ENCODE measurements at regions not wholly inside any gene's neighbourhood (a gene's known extent, or its start where the extent isn't known, plus 50 kb on each side); places are given as distances from the start of the nearest gene placed in this dataset.

DNA sequence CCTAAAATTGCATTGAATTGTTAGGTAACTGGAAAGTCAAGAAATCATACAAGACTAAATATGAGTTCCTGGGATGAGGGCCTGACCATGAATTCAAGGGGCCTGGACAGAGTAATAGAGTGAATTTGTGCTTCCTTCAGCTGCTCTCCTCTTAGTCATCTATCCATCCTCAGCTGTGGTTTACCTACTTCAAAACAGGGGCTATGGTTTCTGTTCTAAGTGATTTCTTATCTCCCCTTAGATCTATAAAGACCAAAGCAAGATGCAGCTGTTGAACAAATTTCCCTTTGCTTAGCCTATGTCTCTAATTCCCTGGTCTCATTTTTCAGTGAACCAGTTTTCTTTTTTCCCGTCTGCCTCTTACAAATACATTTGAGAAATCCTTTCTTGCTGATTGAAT is 428.5 kb downstream of the FAM181B start:
- Histone ChIP-seq H3K36me3 (ENCODE audit: control insufficient read depth in 2 of 2, extremely low read depth in 1 of 2, insufficient read depth in 2 of 2, low read length in 2 of 2) (no peaks in the 10 kb centered on the region), H3K4me3 (replicated peaks in 1 of 3; ENCODE audit: insufficient read depth in 1 of 3, low read depth in 1 of 3, low read length in 3 of 3) (no peak overlapping the region), H3K4me2 (ENCODE audit: insufficient read depth, low read length) (no peak overlapping the region), H3K79me2 (ENCODE audit: control insufficient read depth, insufficient read depth, low read length) (no peaks in the 10 kb centered on the region), H2AFZ (ENCODE audit: low read depth, low read length) (no peak overlapping the region), H3K27ac (ENCODE audit: insufficient read depth, low read depth, low read length) (no peak overlapping the region), H3K9ac (replicated peaks; ENCODE audit: extremely low read depth, insufficient read depth, low read length) (no peak overlapping the region), H3K9me3 (replicated peaks; ENCODE audit: control insufficient read depth, insufficient read depth, low read length) (no peaks in the 10 kb centered on the region), H3K9me1 (replicated peaks; ENCODE audit: control insufficient read depth, extremely low read depth, insufficient read depth, low read length) (no peaks in the 10 kb centered on the region), H3K27me3 (ENCODE audit: control insufficient read depth in 2 of 2, insufficient read depth in 2 of 2, low read length in 2 of 2) (no peaks in the 10 kb centered on the region), H4K20me1 (replicated peaks; ENCODE audit: control insufficient read depth, extremely low read depth, insufficient read depth, low read length) (no peaks in the 10 kb centered on the region), H3K4me1 (ENCODE audit: control insufficient read depth, extremely low read depth, insufficient read depth, low read length) (no peaks in the 10 kb centered on the region)
- FAIRE-seq (no peak), DNase-seq (ENCODE audit: low read depth, low spot score) (no peak)
- ChIA-PET CTCF (no interaction called here), POLR2A (no interaction called here)
- dilution Hi-C loops (cut with MboI; ENCODE audit: extremely low pct_ligation_motif_present, low sequenced_read_pairs) = no loop called here
- no peak for TF ChIP-seq POLR2A (IDR thresholded peaks at IDR 0.05; ENCODE audit: low read depth, low read length)
- no peak for TF ChIP-seq JUN (IDR thresholded peaks at IDR 0.05; ENCODE audit: borderline replicate concordance, insufficient read depth, insufficient read length, low read depth)
- TF ChIP-seq MYC (IDR thresholded peaks at IDR 0.05; ENCODE audit: low read depth, low read length) = no peak
- no peak for TF ChIP-seq FOS (IDR thresholded peaks at IDR 0.05; ENCODE audit: borderline replicate concordance, insufficient read depth, low read length)
- TF ChIP-seq, protein P1, sequence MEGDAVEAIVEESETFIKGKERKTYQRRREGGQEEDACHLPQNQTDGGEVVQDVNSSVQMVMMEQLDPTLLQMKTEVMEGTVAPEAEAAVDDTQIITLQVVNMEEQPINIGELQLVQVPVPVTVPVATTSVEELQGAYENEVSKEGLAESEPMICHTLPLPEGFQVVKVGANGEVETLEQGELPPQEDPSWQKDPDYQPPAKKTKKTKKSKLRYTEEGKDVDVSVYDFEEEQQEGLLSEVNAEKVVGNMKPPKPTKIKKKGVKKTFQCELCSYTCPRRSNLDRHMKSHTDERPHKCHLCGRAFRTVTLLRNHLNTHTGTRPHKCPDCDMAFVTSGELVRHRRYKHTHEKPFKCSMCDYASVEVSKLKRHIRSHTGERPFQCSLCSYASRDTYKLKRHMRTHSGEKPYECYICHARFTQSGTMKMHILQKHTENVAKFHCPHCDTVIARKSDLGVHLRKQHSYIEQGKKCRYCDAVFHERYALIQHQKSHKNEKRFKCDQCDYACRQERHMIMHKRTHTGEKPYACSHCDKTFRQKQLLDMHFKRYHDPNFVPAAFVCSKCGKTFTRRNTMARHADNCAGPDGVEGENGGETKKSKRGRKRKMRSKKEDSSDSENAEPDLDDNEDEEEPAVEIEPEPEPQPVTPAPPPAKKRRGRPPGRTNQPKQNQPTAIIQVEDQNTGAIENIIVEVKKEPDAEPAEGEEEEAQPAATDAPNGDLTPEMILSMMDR (IDR thresholded peaks at IDR 0.05; ENCODE audit: extremely low read depth in 1 of 2, insufficient read depth in 1 of 2, low read depth in 1 of 2, low read length in 2 of 2) = no peak
- no peak for TF ChIP-seq POLR2AphosphoS5 (IDR thresholded peaks at IDR 0.05; ENCODE audit: insufficient read depth, low read depth, low read length)
- intact Hi-C loops (cut with micrococcal nuclease) = no loop called here
- no TSS peak for BruUV-seq (replicated peaks)

DNA sequence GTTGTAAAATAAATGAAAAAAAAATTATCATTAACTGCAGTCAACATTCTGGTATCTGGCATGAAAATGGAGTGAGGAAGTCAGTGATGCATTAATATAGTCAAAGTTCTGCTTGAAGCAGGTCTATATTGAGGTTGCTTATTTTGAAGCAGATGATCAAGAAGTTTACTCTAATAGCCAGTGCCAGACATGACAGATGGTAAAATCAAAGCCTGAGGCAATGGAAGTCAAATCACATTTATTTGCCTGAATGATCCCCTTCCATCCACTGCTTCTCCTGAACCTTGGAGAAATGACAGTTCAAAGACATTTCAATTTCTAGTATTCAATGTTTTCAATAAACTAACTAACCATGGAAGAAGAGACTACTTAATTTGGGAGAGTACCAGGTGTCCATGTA is 430.0 kb downstream of the FAM181B start:
- ChIA-PET POLR2A (no interaction called here), CTCF (no interaction called here)
- no peaks in the 10 kb centered on the region for H3K27me3 ChIP-seq (ENCODE audit: control insufficient read depth in 2 of 2, insufficient read depth in 2 of 2, low read length in 2 of 2)
- intact Hi-C loops (cut with micrococcal nuclease) (no loop called here), dilution Hi-C loops (cut with MboI; ENCODE audit: extremely low pct_ligation_motif_present, low sequenced_read_pairs) (no loop called here)
- no peak overlapping the region for H3K4me3 ChIP-seq (replicated peaks in 1 of 3; ENCODE audit: insufficient read depth in 1 of 3, low read depth in 1 of 3, low read length in 3 of 3)
- no peak for TF ChIP-seq JUN (IDR thresholded peaks at IDR 0.05; ENCODE audit: borderline replicate concordance, insufficient read depth, insufficient read length, low read depth)
- no peak for TF ChIP-seq POLR2A (IDR thresholded peaks at IDR 0.05; ENCODE audit: low read depth, low read length)
- TF ChIP-seq, protein P2, sequence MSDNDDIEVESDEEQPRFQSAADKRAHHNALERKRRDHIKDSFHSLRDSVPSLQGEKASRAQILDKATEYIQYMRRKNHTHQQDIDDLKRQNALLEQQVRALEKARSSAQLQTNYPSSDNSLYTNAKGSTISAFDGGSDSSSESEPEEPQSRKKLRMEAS (IDR thresholded peaks at IDR 0.05; ENCODE audit: insufficient read depth, insufficient read length) = no peak
- no peak for TF ChIP-seq EZH2 (IDR thresholded peaks at IDR 0.05; ENCODE audit: borderline replicate concordance, low read depth, low read length, severe bottlenecking)
- TF ChIP-seq GATA2 (IDR thresholded peaks at IDR 0.05; ENCODE audit: insufficient read depth, insufficient read length, low read depth, low read length) = no peak
- no peak for TF ChIP-seq MYC (IDR thresholded peaks at IDR 0.05; ENCODE audit: low read depth, low read length)
- TF ChIP-seq, protein P1 (IDR thresholded peaks at IDR 0.05; ENCODE audit: extremely low read depth in 1 of 2, insufficient read depth in 1 of 2, low read depth in 1 of 2, low read length in 2 of 2) = no peak
- TF ChIP-seq FOS (IDR thresholded peaks at IDR 0.05; ENCODE audit: borderline replicate concordance, insufficient read depth, low read length) = no peak
- TF ChIP-seq POLR2AphosphoS5 (IDR thresholded peaks at IDR 0.05; ENCODE audit: insufficient read depth, low read depth, low read length) = no peak
- no peak overlapping the region for H2AFZ ChIP-seq (ENCODE audit: low read depth, low read length)
- H3K9ac ChIP-seq (replicated peaks; ENCODE audit: extremely low read depth, insufficient read depth, low read length) = no peak overlapping the region
- H3K4me2 ChIP-seq (ENCODE audit: insufficient read depth, low read length) = no peak overlapping the region
- no peak overlapping the region for H3K27ac ChIP-seq (ENCODE audit: insufficient read depth, low read depth, low read length)
- H3K36me3 ChIP-seq (ENCODE audit: control insufficient read depth in 2 of 2, extremely low read depth in 1 of 2, insufficient read depth in 2 of 2, low read length in 2 of 2) = no peaks in the 10 kb centered on the region
- H3K9me3 ChIP-seq (replicated peaks; ENCODE audit: control insufficient read depth, insufficient read depth, low read length) = no peaks in the 10 kb centered on the region
- DNase-seq (ENCODE audit: low read depth, low spot score) (no peak), FAIRE-seq (no peak)
- no peaks in the 10 kb centered on the region for H3K79me2 ChIP-seq (ENCODE audit: control insufficient read depth, insufficient read depth, low read length)
- no peaks in the 10 kb centered on the region for H3K9me1 ChIP-seq (replicated peaks; ENCODE audit: control insufficient read depth, extremely low read depth, insufficient read depth, low read length)
- no TSS peak for BruUV-seq (replicated peaks)
- no peaks in the 10 kb centered on the region for H4K20me1 ChIP-seq (replicated peaks; ENCODE audit: control insufficient read depth, extremely low read depth, insufficient read depth, low read length)
- no peaks in the 10 kb centered on the region for H3K4me1 ChIP-seq (ENCODE audit: control insufficient read depth, extremely low read depth, insufficient read depth, low read length)
